ENCODE measurements at regions not wholly inside any gene's neighbourhood (a gene's known extent, or its start where the extent isn't known, plus 50 kb on each side); places are given as distances from the start of the nearest gene placed in this dataset.

DNA sequence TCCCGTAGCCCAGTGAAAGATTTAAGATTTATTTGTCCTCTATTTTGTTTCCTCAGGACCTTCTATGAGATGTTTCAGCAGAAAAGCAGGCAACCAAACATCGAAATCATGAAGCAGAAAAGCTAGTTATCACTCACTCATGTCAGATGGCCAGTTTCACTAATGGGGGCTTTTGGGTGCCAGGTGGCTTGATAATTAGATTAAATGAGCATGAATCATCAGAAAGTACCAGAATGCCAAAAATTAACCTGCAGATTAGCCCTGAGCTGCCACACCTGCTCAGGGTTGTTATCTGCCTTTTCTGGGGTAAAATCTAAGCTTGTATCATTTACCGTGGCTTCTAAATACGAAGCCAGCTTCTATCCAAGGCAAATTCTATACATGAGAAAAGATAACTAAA is 1017.5 kb downstream of the XPNPEP1 start:
- Histone ChIP-seq H4K91ac (ENCODE audit: insufficient read length, low read depth, low read length) (no peak overlapping the region), H2AFZ (ENCODE audit: low read length) (no peak overlapping the region)

More for the DNA sequence above, 1017.5 kb downstream of the XPNPEP1 start:
- Histone ChIP-seq H3K23ac (ENCODE audit: insufficient read length, low read depth, low read length) (no peak overlapping the region), H2BK120ac (ENCODE audit: low read depth, low read length, poor library complexity, severe bottlenecking) (no peak overlapping the region), H3K9me3 (ENCODE audit: control insufficient read depth, low read depth, low read length) (no peaks in the 10 kb centered on the region), H3K27me3 (ENCODE audit: insufficient read depth, low read length) (no peaks in the 10 kb centered on the region), H3K18ac (ENCODE audit: insufficient read length, low read depth, low read length) (no peak overlapping the region), H3K23me2 (ENCODE audit: insufficient read length, low read depth, low read length, poor library complexity, severe bottlenecking) (no peaks in the 10 kb centered on the region), H2BK20ac (ENCODE audit: low read depth, low read length, poor library complexity, severe bottlenecking) (no peak overlapping the region), H2BK12ac (ENCODE audit: insufficient read length, low read depth, low read length) (no peak overlapping the region), H3T11ph (ENCODE audit: low read length) (no peak overlapping the region), H3K14ac (ENCODE audit: insufficient read depth, low read length) (no peak overlapping the region), H4K5ac (ENCODE audit: insufficient read length, low read depth, low read length) (no peak overlapping the region), H3K56ac (ENCODE audit: insufficient read length, low read depth, low read length) (no peak overlapping the region), H3K79me2 (ENCODE audit: insufficient read depth, low read length) (no peaks in the 10 kb centered on the region), H3K9ac (ENCODE audit: extremely low read depth, insufficient read length, low read length) (no peak overlapping the region), H3K27ac (ENCODE audit: insufficient read length, low read depth, low read length) (no peak overlapping the region), H3K4me1 (ENCODE audit: insufficient read depth, low read length) (no peaks in the 10 kb centered on the region), H2BK5ac (ENCODE audit: insufficient read length, low read length) (no peak overlapping the region), H3K4me2 (ENCODE audit: insufficient read depth, insufficient read length, low read length) (no peak overlapping the region), H3K79me1 (ENCODE audit: insufficient read depth, low read depth, low read length, poor library complexity, severe bottlenecking) (no peaks in the 10 kb centered on the region), H2BK15ac (ENCODE audit: low read depth, low read length) (no peak overlapping the region), H4K8ac (replicated peaks; ENCODE audit: insufficient read length, low read depth, low read length) (no peak overlapping the region), H4K20me1 (ENCODE audit: control insufficient read depth, insufficient read depth, insufficient read length) (no peaks in the 10 kb centered on the region), H3K4ac (ENCODE audit: low read depth, low read length) (no peak overlapping the region), H2AK5ac (ENCODE audit: insufficient read length, low read length) (no peak overlapping the region)
- Mint-ChIP-seq H3K9me3 (no peaks in the 10 kb centered on the region), H3K27me3 (ENCODE audit: low read depth) (peaks cover 14% of the 10 kb centered on the region), H3K27ac (no peak overlapping the region), H3K4me3 (no peak overlapping the region), H3K36me3 (ENCODE audit: insufficient read depth in 1 of 3, low read depth in 3 of 3) (no peaks in the 10 kb centered on the region), H3K4me1 (no peaks in the 10 kb centered on the region)
- TF ChIP-seq, protein P1, sequence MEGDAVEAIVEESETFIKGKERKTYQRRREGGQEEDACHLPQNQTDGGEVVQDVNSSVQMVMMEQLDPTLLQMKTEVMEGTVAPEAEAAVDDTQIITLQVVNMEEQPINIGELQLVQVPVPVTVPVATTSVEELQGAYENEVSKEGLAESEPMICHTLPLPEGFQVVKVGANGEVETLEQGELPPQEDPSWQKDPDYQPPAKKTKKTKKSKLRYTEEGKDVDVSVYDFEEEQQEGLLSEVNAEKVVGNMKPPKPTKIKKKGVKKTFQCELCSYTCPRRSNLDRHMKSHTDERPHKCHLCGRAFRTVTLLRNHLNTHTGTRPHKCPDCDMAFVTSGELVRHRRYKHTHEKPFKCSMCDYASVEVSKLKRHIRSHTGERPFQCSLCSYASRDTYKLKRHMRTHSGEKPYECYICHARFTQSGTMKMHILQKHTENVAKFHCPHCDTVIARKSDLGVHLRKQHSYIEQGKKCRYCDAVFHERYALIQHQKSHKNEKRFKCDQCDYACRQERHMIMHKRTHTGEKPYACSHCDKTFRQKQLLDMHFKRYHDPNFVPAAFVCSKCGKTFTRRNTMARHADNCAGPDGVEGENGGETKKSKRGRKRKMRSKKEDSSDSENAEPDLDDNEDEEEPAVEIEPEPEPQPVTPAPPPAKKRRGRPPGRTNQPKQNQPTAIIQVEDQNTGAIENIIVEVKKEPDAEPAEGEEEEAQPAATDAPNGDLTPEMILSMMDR (conservative IDR thresholded peaks at IDR 0.05), result no peak
- no peak for DNase-seq
- WGBS (ENCODE audit: extremely low coverage, insufficient read length, low lambda C conversion rate), result no CpG with 5 or more reads among the region's 4 CpGs

Data from H9 (cell line).